ENCODE measurements at regions not wholly inside any gene's neighbourhood (a gene's known extent, or its start where the extent isn't known, plus 50 kb on each side); places are given as distances from the start of the nearest gene placed in this dataset.

DNA sequence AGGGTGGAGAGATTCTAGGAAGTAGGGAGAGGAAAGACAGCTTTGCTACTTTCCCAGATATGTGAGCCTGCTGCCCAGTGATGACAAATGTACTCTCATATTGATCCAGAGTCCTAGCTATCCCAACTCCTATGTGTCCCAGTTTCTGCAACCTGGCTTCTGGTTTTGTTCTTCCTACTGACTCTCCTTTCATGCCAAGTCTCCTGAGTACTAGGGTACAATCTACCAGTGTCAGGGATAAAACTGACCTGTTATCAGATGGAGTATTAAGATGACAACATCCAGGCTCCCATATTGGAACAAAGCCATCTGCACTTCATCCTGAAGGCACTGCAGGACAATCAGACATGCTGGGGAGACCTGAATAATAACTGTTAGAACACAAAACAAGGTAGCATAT, 233.7 kb upstream of the PHYHIPL start:
- H3K27ac ChIP-seq (ENCODE audit: low read depth, low read length): no peak overlapping the region
- peak overlapping the region; percentile 16 for H3K4me3 ChIP-seq (ENCODE audit: low read length)
- H3K36me3 ChIP-seq (ENCODE audit: control insufficient read depth, insufficient read depth, low read length): no peaks in the 10 kb centered on the region
- H3K4me1 ChIP-seq (ENCODE audit: control insufficient read depth, insufficient read depth, low read length): no peaks in the 10 kb centered on the region
- no peak overlapping the region for H3K9ac ChIP-seq (ENCODE audit: low read length)
- H3K27me3 ChIP-seq (ENCODE audit: control insufficient read depth, insufficient read depth, low read length): no peaks in the 10 kb centered on the region

GRCh38 chr10:58943256-58943890, 233.1 kb upstream of the PHYHIPL start:
- no peaks in the 10 kb centered on the region for H3K4me1 ChIP-seq (ENCODE audit: control insufficient read depth, insufficient read depth, low read length)
- no peak overlapping the region for H3K4me3 ChIP-seq (ENCODE audit: low read length)
- H3K36me3 ChIP-seq (ENCODE audit: control insufficient read depth, insufficient read depth, low read length): no peaks in the 10 kb centered on the region
- no peak overlapping the region for H3K9ac ChIP-seq (ENCODE audit: low read length)
- H3K27me3 ChIP-seq (ENCODE audit: control insufficient read depth, insufficient read depth, low read length): no peaks in the 10 kb centered on the region
- no peak overlapping the region for H3K27ac ChIP-seq (ENCODE audit: low read depth, low read length)

GRCh38 chr10:58943960-58944359, 232.5 kb upstream of the PHYHIPL start:
- H3K9ac ChIP-seq (ENCODE audit: low read length): no peak overlapping the region
- H3K4me3 ChIP-seq (ENCODE audit: low read length): no peak overlapping the region
- no peaks in the 10 kb centered on the region for H3K27me3 ChIP-seq (ENCODE audit: control insufficient read depth, insufficient read depth, low read length)
- no peaks in the 10 kb centered on the region for H3K4me1 ChIP-seq (ENCODE audit: control insufficient read depth, insufficient read depth, low read length)
- H3K27ac ChIP-seq (ENCODE audit: low read depth, low read length): no peak overlapping the region
- H3K36me3 ChIP-seq (ENCODE audit: control insufficient read depth, insufficient read depth, low read length): no peaks in the 10 kb centered on the region

DNA sequence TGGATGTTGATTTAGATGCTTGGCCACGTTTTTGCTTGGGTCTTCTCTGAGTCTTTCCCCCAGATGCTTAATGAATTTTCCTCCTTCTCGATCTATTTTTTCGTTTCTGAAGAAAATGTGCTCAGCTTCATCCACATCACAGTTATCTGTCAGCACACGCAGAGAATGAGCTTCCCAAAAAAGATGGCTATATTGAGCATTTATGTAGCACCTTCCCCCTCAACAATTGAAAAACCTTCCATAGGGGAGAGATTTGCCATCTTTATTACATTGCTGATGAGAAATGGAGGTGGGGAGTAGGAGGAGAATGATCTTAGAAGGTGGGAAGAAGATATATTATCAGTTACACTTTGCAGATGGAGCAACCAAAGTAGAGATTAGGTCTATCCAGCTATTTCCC, 228.1 kb upstream of the PHYHIPL start:
- no peaks in the 10 kb centered on the region for H3K36me3 ChIP-seq (ENCODE audit: control insufficient read depth, insufficient read depth, low read length)
- H3K27ac ChIP-seq (ENCODE audit: low read depth, low read length): no peak overlapping the region
- H3K27me3 ChIP-seq (ENCODE audit: control insufficient read depth, insufficient read depth, low read length): no peaks in the 10 kb centered on the region
- no peak overlapping the region for H3K9ac ChIP-seq (ENCODE audit: low read length)
- no peak overlapping the region for H3K4me3 ChIP-seq (ENCODE audit: low read length)
- H3K4me1 ChIP-seq (ENCODE audit: control insufficient read depth, insufficient read depth, low read length): peaks cover 3% of the 10 kb centered on the region

- no peak overlapping the region for H3K9ac ChIP-seq (ENCODE audit: low read length)
- H3K27me3 ChIP-seq (ENCODE audit: control insufficient read depth, insufficient read depth, low read length): no peaks in the 10 kb centered on the region
- no peak overlapping the region for H3K27ac ChIP-seq (ENCODE audit: low read depth, low read length)
- no peaks in the 10 kb centered on the region for H3K36me3 ChIP-seq (ENCODE audit: control insufficient read depth, insufficient read depth, low read length)
- peaks cover 3% of the 10 kb centered on the region for H3K4me1 ChIP-seq (ENCODE audit: control insufficient read depth, insufficient read depth, low read length)
- H3K4me3 ChIP-seq (ENCODE audit: low read length): no peak overlapping the region
Observed at GRCh38 chr10:58950618-58951017, 225.8 kb upstream of the PHYHIPL start.

GRCh38 chr10:58951087-58951486, 225.4 kb upstream of the PHYHIPL start:
- peak overlapping the region; percentile 53 for H3K27ac ChIP-seq (ENCODE audit: low read depth, low read length)
- no peaks in the 10 kb centered on the region for H3K27me3 ChIP-seq (ENCODE audit: control insufficient read depth, insufficient read depth, low read length)
- peaks cover 3% of the 10 kb centered on the region for H3K4me1 ChIP-seq (ENCODE audit: control insufficient read depth, insufficient read depth, low read length)
- H3K36me3 ChIP-seq (ENCODE audit: control insufficient read depth, insufficient read depth, low read length): no peaks in the 10 kb centered on the region
- no peak overlapping the region for H3K9ac ChIP-seq (ENCODE audit: low read length)
- no peak overlapping the region for H3K4me3 ChIP-seq (ENCODE audit: low read length)

GRCh38 chr10:58951746-58952145, 224.7 kb upstream of the PHYHIPL start:
- peaks cover 6% of the 10 kb centered on the region for H3K4me1 ChIP-seq (ENCODE audit: control insufficient read depth, insufficient read depth, low read length)
- H3K27me3 ChIP-seq (ENCODE audit: control insufficient read depth, insufficient read depth, low read length): no peaks in the 10 kb centered on the region
- H3K4me3 ChIP-seq (ENCODE audit: low read length): no peak overlapping the region
- no peak overlapping the region for H3K9ac ChIP-seq (ENCODE audit: low read length)
- H3K36me3 ChIP-seq (ENCODE audit: control insufficient read depth, insufficient read depth, low read length): no peaks in the 10 kb centered on the region
- H3K27ac ChIP-seq (ENCODE audit: low read depth, low read length): peak overlapping the region; percentile 57

- Histone ChIP-seq H3K9ac (ENCODE audit: low read length) (no peak overlapping the region), H3K27ac (ENCODE audit: low read depth, low read length) (peak overlapping the region; percentile 57), H3K4me1 (ENCODE audit: control insufficient read depth, insufficient read depth, low read length) (peaks cover 7% of the 10 kb centered on the region), H3K36me3 (ENCODE audit: control insufficient read depth, insufficient read depth, low read length) (no peaks in the 10 kb centered on the region), H3K4me3 (ENCODE audit: low read length) (no peak overlapping the region), H3K27me3 (ENCODE audit: control insufficient read depth, insufficient read depth, low read length) (no peaks in the 10 kb centered on the region)
Observed at GRCh38 chr10:58952162-58952601, 224.3 kb upstream of the PHYHIPL start.

DNA sequence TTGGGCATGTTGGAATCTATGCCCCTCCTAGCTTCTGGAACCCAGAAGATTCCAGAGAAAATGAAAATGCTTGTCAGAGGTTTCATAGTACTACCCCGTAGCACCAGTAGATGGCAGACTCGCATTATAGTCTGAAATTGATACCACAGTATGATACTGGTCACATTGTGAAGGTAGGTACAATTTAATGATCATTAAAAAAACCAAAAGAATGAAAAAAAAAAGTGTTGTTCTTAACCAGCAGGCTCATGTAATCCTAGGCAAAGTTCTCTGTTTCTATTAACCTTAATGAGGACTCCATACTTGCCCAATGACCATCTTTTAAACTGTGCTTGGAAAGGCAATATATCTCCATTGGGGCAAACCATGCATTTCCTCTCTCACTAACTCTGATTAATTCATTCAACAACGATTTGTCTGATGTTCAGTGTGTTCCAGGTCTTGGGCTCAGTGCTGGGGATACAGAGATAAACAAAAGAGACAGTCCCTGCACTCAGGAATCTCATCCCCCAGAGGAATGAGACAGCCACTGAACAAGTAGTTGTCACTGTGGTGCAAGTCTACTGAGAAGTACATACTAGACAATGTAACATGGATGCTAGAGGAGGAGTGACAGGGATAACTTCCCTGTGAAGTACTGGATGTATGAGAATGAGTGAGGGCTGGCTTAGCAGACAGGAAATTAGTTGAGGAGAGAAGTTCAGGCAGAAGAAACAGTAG, 223.5 kb upstream of the PHYHIPL start:
- Histone ChIP-seq H3K36me3 (ENCODE audit: control insufficient read depth, insufficient read depth, low read length) (no peaks in the 10 kb centered on the region), H3K27me3 (ENCODE audit: control insufficient read depth, insufficient read depth, low read length) (no peaks in the 10 kb centered on the region), H3K27ac (ENCODE audit: low read depth, low read length) (peak overlapping the region; percentile 57), H3K4me3 (ENCODE audit: low read length) (no peak overlapping the region), H3K4me1 (ENCODE audit: control insufficient read depth, insufficient read depth, low read length) (peaks cover 7% of the 10 kb centered on the region), H3K9ac (ENCODE audit: low read length) (no peak overlapping the region)

- Histone ChIP-seq H3K27me3 (ENCODE audit: control insufficient read depth, insufficient read depth, low read length) (no peaks in the 10 kb centered on the region), H3K27ac (ENCODE audit: low read depth, low read length) (no peak overlapping the region), H3K4me1 (ENCODE audit: control insufficient read depth, insufficient read depth, low read length) (peaks cover 7% of the 10 kb centered on the region), H3K9ac (ENCODE audit: low read length) (no peak overlapping the region), H3K36me3 (ENCODE audit: control insufficient read depth, insufficient read depth, low read length) (no peaks in the 10 kb centered on the region), H3K4me3 (ENCODE audit: low read length) (no peak overlapping the region)
Observed at GRCh38 chr10:58954178-58954577, 222.3 kb upstream of the PHYHIPL start.

GRCh38 chr10:58955615-58956014, 220.8 kb upstream of the PHYHIPL start:
- Histone ChIP-seq H3K4me1 (ENCODE audit: control insufficient read depth, insufficient read depth, low read length) (peaks cover 7% of the 10 kb centered on the region), H3K4me3 (ENCODE audit: low read length) (no peak overlapping the region), H3K36me3 (ENCODE audit: control insufficient read depth, insufficient read depth, low read length) (no peaks in the 10 kb centered on the region), H3K27me3 (ENCODE audit: control insufficient read depth, insufficient read depth, low read length) (no peaks in the 10 kb centered on the region), H3K27ac (ENCODE audit: low read depth, low read length) (no peak overlapping the region), H3K9ac (ENCODE audit: low read length) (no peak overlapping the region)

- Histone ChIP-seq H3K4me1 (ENCODE audit: control insufficient read depth, insufficient read depth, low read length) (peaks cover 7% of the 10 kb centered on the region), H3K9ac (ENCODE audit: low read length) (no peak overlapping the region), H3K27ac (ENCODE audit: low read depth, low read length) (no peak overlapping the region), H3K4me3 (ENCODE audit: low read length) (no peak overlapping the region), H3K36me3 (ENCODE audit: control insufficient read depth, insufficient read depth, low read length) (no peaks in the 10 kb centered on the region), H3K27me3 (ENCODE audit: control insufficient read depth, insufficient read depth, low read length) (no peaks in the 10 kb centered on the region)
Observed at GRCh38 chr10:58956926-58957325, 219.5 kb upstream of the PHYHIPL start.

- Histone ChIP-seq H3K4me1 (ENCODE audit: control insufficient read depth, insufficient read depth, low read length) (peaks cover 4% of the 10 kb centered on the region), H3K36me3 (ENCODE audit: control insufficient read depth, insufficient read depth, low read length) (no peaks in the 10 kb centered on the region), H3K27me3 (ENCODE audit: control insufficient read depth, insufficient read depth, low read length) (no peaks in the 10 kb centered on the region), H3K9ac (ENCODE audit: low read length) (no peak overlapping the region), H3K27ac (ENCODE audit: low read depth, low read length) (no peak overlapping the region), H3K4me3 (ENCODE audit: low read length) (no peak overlapping the region)
Observed at GRCh38 chr10:58957517-58957916, 218.9 kb upstream of the PHYHIPL start.

Measured in rectal smooth muscle tissue (tissue), 1 donor.